GM12872 (cell line): ENCODE measurements at regions not wholly inside any gene's neighbourhood (a gene's known extent, or its start where the extent isn't known, plus 50 kb on each side); places are given as distances from the start of the nearest gene placed in this dataset.

Experiments
- TF ChIP-seq, protein P1 (sequence below): IDR thresholded peaks from 3 replicates; pipeline ENCODE4 v1.5.1; 2011; ENCODE audit warnings: low read depth, mild to moderate bottlenecking, low read length, moderate library complexity; ENCODE audit not compliant: insufficient read depth

DNA sequence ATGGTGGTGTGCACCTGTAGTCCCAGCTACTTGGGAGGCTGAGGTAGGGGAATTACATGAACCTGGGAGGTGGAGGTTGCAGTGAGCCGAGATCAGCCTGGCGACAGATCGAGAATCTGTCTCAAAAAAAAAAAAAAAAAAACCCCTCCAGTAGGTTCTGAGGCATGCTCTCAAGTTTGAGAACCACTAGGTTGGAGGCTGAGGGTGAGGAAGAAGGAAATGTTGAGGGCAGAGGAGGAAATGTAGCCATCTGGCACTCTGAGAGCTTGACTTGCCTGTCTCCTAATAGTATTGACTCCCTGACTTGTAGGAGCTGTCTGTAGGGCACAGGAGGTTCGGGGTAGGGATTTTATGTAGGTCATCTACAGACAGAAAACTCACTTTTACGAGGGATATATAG is 204.6 kb downstream of the OPA1 start:
- TF ChIP-seq, protein P1, sequence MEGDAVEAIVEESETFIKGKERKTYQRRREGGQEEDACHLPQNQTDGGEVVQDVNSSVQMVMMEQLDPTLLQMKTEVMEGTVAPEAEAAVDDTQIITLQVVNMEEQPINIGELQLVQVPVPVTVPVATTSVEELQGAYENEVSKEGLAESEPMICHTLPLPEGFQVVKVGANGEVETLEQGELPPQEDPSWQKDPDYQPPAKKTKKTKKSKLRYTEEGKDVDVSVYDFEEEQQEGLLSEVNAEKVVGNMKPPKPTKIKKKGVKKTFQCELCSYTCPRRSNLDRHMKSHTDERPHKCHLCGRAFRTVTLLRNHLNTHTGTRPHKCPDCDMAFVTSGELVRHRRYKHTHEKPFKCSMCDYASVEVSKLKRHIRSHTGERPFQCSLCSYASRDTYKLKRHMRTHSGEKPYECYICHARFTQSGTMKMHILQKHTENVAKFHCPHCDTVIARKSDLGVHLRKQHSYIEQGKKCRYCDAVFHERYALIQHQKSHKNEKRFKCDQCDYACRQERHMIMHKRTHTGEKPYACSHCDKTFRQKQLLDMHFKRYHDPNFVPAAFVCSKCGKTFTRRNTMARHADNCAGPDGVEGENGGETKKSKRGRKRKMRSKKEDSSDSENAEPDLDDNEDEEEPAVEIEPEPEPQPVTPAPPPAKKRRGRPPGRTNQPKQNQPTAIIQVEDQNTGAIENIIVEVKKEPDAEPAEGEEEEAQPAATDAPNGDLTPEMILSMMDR: no peak

DNA sequence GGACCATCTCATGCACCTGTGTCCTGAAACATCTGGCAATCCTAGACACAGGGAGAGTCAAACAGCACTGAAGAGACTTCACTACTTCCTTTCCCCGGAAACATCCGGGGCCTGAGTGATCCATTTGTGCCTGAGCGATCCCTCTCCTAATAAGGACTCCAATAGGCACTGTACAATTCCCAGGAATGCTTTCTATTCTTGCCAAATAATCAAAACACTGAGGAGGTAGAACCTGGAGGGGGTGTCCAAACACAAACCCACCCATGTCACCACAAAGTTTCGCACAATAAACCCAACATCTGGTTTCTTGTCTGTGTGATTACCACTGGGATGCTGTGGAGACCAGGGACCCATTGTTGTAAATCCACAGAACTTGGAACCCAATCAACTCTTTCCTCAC is 205.0 kb downstream of the OPA1 start:
- TF ChIP-seq, protein P1: no peak

DNA sequence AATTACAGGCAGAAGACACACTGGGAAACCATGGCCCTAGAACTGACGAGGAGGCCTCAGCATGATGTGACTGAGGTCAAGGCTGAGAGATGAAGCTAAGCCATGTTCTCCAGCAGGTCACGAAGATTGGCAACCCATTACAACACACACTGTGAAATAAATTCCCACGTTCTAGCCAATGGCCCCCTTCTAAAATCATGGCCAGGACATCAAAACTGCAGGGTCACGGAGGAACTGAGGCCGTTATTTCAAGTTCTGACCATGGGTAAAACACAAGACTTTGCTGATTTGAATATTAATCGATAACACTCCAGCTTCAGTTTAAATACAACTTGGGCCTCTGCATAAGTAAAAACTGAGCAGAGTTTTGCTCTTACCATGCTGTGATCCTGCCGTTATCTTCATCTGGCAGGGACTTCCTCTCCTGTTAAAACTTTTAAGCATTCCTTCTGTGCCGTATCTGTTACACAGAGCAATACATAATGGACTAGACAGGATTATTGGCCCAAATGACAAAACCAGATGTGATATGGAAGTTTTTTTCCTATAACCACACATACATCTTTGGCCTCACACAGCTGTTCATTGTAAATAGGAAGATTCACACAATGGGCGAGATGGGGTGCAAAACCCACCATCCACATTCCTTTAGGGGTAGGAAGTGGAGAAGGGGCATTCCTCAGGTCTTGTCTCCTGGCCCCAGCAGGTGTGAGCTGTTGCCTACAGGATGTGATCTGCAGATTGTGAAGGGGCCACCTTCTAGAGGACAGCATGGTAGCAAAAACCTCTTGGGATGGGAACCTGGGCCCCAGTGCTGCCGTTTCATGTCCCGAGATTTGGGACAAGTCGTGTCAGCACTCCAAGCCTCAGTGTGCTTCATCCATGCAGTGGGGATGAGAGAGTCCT is 207.4 kb downstream of the OPA1 start:
- TF ChIP-seq, protein P1: no peak

DNA sequence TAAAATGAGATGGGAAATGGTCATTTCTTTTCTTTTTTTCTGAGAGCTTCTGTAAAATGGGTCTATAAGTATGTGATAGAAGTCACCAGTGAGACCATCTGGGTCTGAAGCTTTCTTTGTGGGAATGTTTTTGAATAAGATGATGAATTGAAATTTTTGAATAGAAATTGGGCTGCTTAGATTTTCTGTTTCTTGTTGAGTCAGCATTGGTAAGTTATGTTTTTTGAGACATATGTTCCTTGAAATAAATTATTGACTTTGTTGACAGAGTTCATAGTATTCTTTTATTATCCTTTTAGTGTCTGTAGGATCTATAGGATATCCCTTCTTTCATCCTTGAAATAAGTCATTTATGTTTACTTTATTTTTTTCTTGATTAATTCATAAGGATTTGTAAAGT is 208.1 kb downstream of the OPA1 start:
- TF ChIP-seq, protein P1: no peak

DNA sequence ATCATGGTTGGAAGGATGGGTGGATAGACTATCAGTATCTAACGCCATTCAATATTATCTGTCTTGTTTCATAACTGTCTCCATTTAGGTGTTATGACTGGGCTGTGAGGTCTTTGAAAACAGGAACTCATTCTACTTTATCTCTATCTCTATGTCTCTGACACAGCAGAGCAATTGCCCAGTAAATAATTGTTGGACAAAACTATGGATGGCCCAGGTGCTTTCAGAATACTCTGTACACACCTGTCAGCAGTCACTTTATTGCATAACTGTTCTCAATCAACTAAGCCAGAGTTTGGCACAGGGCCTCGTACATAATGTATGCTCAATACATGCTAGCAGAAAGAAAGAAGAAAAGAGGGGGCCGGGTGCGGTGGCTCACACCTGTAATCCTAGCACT is 210.3 kb downstream of the OPA1 start:
- TF ChIP-seq, protein P1: no peak

DNA sequence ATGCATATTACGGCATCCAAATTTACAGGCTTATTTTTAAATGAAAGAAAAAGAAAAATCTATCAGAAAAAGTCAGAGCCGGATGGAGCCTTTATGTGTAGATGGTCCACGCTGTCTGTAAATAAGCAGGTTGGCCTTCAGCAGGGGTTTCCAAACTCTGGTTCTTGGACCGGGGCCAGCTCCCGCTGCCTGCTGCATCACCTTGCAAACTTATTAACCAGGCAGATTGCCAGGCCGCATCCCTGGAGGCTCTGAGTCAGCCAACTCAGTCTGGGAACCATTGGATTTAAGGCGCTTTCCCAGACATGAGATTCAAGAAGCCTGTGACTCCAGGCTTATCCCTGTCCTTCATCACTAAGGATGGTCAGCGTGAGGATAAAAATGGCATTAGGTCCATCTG is 212.4 kb downstream of the OPA1 start:
- TF ChIP-seq, protein P1: no peak

DNA sequence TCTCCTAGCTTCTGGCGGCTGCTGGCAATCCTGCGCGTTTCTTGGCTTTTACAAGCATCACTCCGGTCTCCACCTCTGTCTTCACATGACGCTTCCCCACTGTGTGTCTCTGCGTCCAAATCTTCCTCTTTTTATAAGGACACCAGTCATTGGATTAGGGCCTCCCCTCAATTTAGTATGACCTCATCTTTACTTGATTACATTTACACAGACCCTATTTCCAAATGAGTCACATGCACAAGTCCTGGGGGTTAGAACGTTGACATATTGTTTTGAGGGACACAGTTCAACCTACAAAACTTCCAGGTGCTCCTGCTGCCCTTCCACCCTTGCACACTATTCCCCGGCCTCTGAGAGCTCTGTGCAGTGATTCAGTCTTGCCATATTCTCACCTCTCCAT is 215.3 kb downstream of the OPA1 start:
- TF ChIP-seq, protein P1: no peak
